HG03342 (cell line): ENCODE measurements at regions not wholly inside any gene's neighbourhood (a gene's known extent, or its start where the extent isn't known, plus 50 kb on each side); places are given as distances from the start of the nearest gene placed in this dataset.
A peak's percentile ranks its signal among the peaks of the same experiment; 100 is the strongest.
"Not testable (repeated sequence)": the region's sequence is repeated elsewhere in the genome, so short reads cannot be mapped to it uniquely, and the experiment has no call there.

Source experiments
- ATAC-seq: cut with Tn5 transposase; IDR thresholded peaks from one replicate; pipeline ENCODE4 v1.9.1; 2021; ENCODE audit warnings: mild to moderate bottlenecking, moderate library complexity; ENCODE audit not compliant: unreplicated experiment

DNA sequence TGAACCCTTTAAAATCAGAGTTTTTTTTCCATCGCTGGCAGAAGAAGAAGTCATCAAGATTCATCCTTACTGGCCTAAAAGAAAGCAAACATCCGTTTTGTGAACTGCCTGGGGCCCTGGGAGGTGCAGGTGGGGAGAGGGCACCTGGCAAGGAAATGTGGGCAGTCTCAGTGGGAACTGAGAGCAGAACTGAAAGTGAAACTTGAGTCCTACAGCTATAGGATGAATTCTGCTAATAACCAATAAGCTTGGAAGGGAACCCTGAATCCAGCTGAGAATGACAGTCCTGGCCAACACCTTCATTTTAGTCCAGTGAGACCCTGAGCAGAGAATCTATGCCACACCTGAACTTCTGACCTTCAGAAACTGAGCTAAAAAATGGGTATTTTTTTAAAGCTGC, 130.1 kb upstream of the ASCC3 start:
- ATAC-seq, result peak; percentile 97

DNA sequence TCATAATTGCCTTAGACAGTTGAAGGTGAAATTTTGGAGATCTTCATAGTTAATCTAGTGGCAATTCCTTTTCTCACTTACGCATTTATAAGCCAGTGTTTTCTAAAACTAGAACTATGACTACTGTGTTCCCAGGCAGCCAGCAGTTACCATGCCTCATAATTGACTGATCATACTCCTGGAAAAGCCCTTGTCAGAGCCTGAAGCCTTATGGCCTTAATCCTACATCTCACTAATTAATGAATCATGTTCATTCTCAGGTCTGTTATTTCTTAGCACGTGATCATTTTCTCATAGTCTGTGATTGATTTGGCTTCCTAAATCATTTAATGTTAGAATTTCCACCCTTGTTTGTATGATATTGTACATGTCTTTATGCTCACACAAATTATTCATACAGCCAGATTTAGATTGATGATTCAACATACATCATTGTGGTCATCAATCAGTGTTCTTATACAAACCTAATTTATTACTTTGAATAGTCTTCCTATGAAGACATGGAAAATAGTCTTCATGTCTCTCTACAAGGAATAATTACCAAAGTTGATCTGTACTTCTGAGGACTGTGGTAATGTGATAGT, 132.6 kb upstream of the ASCC3 start:
- no peak for ATAC-seq

DNA sequence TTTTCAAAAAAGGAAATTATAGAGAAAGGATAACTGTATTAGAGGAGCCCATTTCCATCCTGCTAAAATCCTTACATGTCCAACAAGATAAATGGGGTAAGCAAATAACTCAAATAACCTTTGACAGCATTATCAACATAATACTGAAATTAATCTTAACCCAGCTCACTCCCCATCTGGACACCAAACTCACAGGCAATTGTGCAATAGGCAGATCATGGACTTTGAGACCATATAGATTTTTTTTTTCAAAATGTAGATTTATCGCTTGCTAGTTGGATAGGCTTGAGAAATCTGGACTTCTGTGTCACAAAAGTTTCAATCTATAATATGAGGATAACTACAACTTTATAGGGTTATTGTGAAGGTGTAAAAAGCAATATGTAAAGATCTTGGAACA, 134.4 kb upstream of the ASCC3 start:
- no peak for ATAC-seq

DNA sequence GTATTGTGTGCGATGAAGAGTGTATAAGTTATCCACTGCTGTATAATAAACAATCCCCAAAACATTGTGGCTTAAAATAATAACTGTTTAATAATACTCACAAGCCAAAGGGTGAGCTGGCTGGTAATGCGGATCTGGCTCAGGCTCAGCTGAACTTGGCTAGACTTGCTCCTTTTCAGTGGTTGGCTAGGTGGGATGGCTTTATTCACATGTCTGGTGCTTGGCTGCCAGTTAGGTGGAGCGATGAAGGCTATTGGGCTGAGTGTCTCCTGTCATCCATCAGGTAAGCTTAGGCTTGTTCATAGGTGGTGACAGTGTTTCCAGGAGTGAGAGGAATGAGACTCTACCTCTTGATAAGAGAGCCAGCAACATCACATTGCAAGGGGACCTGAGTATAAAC, 135.0 kb upstream of the ASCC3 start:
- no peak for ATAC-seq

DNA sequence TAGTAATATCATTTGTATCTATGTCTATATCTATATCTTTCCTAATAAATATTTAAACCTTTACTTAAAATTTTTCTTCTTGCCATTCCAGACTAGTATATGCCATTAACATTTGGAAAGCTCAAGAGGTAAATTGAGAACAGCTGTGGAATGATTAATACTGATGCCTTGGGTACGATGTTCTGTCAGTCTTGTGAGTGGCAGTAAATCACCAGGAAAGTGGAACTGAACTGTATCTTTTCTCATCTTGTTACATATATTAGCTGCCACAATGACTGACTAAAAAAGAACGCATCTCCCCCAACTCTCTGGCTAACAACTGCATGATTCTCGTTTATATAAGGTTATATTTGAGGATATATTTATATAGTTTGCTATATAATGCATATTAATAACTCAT, 137.0 kb upstream of the ASCC3 start:
- no peak for ATAC-seq

DNA sequence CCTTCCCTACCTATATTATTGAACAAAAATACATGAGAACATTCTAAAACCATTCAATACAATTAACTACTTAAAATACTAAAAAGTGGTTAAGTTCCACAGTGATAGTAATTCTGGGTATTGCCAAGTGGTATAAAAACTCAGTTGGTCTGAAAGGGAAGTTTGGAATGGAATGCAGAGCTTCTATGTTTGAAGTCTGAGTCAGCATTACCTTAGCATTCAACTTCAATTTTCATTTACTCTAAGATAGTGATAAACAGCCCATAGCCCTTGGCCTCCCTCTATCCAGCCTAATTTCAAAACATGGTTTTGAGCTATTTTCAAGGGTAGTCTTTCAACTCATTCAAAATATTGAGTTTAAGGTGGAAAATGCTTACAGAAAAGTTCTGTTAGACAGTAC, 140.4 kb upstream of the ASCC3 start:
- ATAC-seq, result no peak

DNA sequence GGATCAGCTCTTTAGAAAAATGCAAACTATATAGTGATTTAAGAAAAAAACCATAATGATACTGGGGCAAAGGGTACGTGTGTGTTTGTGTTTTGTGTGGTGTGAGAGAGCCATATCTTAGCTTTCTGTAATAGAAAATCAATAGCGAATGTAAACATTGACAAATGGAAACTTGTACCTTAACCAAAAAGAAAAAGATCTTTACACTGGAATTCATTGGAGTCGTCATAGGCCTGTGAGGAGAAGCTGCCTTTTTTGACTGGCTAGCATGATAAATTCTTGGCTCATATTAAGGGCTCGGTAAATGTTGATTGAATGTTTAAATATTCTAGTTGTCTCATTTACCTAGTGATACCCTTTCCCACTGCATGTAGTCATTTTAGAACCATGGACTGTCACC, 161.8 kb upstream of the ASCC3 start:
- ATAC-seq, result no peak

DNA sequence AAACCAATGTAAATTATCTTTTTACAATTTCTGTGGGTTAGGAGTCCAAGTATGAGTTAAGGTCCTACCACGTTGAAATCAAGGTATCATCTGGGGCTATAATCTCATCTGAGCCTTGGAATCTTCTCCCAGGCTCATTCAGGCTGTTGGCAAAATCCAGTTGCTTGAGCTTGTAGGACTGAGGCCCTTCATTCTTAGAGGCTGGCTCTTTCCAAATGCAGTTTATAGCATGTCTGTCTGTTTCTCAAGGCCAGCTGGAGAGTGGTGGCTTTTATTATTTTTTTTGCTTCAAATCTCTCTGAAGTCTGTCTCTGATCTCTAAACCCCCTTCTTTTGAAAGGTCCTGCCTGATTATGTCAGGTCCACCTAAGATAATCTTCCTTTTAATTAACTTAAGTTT, 177.2 kb upstream of the ASCC3 start:
- ATAC-seq, result no peak

DNA sequence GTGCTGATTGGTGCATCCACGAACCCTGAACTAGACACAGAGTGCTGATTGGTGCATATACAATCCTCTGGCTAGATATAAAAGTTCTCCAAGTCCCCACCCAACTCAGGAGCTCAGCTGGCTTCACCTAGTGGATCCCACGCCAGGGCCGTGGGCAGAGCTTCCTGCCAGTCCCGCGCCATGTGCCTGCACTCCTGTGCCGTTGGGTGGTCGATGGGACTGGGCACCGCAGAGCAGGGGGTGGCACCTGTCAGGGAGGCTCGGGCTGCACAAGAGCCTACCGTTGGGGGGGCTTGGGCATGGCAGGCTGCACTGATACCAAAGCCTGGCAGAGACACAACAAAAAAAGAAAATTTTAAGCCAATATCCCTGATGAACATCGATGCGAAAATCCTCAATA, 185.4 kb upstream of the ASCC3 start:
- no peak for ATAC-seq

DNA sequence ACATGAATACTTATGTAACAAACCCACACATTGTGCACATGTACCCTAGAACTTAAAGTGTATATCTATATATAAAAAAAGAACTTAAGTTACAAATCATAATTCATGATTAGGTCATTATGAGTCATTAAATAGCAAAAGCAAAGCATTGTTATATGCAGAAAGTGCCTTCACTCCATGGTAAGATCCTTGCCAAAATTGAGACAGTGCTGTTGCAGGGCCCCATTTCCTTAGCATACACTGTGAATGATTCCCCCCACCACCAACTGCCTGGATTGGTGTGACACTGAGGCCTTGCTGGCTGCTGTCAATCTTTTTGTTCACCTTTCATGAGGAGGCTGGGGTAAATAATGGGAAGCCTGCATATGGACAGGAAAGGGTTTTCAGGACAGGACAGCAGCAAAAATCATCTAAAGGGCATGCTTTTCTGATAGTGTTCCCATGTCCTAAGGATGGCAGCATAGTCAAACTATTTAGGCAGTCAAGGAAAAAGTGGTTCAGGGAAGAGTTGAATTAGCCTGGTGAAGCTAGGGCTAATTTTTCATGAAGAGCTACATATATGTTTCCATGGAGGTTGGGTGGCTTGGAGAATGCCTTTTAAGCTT, 188.2 kb upstream of the ASCC3 start:
- ATAC-seq, result no peak

DNA sequence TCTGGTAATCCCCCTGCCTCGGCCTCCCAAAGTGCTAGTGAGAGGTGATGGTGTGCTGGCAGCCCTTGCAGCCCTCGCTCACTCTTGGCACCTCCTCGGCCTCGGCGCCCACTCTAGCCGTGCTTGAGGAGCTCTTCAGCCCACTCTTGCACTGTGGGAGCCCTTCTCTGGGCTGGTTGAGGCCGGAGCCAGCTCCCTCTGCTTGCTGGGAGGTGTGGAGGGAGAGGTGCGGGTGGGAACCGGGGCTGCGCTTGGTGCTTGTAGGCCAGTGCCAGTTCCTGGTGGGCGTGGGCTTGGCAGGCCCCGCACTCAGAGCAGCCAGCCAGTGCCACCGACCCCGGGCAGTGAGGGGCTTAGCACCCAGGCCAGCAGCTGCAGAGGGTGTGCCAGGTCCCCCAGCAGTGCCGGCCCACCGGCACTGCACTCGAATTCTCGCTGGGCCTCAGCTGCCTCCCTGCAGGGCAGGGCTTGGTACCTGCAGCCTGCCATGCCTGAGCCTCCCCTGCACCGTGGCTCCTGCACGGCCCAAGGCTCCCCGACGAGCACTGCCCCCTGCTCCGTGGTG, 189.0 kb upstream of the ASCC3 start:
- ATAC-seq, result no peak

DNA sequence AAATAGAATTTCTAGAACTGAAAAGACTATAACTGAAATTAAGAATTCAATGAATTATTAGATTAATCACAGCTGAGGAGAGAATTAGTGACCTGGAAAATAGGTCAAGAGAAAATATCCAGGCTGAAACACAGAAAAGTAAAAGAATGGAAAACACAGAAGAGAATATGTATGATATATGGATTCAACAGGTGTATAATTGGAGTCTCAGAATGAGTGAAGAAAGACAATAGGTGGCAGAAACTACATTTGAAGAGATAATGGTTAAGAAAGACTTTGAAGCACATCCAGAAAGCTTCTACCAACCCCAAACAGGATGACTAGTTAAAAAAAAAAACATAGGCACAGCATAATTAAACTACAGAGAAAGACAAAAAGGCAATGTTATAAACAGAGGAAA, 196.2 kb upstream of the ASCC3 start:
- no peak for ATAC-seq

DNA sequence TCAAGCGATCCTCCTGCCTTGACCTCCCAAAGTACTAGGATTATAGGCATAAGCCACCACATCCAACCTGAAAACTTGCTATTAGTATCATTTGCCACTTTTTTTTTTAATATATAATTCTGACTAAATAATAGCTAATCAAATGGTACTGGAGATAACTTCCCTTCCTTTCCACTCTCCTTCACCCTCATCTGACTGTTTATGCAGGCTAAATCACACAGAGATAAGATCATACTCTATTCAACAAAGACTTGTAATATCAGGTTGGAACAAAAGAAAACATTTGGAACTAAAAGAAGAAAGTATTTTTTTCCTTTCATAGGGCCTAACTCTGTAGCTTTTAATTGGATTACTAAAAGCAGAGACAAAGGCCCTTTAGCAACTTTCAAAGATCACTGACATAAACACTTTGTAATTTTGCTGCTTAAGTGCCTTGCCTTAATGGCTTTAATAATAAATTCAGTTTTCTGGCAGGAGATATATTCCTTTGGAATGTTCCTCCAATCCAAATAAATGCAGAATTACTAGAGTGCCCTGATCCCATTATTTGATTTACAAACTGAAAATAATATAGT, 198.7 kb upstream of the ASCC3 start:
- no peak for ATAC-seq

DNA sequence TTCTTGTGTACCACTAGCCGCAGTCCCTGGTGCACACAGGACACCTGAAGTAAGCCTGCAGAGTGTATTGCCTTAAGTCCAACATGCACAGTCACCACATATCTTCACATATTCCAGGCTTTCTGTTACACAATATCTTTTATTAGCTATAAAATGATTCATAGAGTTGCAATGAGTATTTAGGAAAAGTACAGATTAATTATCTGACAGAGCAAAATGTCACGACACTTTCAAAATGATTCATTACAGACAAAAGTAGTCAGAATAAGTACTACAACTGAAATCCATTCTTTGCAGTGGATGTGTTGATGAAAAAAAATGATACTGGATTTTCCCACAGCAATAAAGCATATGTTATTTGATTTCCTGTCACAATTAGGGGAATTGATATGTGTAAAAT, 199.5 kb upstream of the ASCC3 start:
- no peak for ATAC-seq

DNA sequence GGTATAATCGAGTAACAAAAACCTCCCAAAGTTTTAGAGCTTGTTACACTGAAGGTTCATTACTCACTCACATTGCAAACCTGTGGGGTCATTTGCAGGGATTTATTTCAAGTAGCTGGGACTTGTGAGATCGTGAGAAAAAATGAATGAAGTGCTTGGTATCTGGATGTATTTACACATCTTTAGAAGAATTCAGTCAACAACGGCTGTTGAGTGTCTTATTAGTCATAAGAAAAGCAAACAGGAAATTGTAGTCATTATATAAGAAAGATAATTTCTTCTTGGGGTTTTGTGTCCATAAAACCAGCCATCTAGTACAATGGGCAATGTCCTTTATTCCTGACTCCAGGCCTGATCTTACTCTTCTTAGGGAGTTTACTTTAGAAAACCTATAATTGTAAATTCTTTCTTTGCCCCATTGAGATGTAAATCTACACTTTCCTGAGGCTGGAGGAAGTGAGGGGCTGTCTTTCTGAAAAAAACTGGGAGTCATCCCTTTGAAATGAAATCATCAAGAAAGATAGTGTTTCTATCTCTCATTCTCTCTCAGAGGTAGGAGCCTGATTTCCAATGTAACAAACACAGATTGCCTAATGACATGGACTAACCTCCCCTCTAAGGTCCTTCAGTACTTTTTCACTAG, 202.5 kb upstream of the ASCC3 start:
- no peak for ATAC-seq

DNA sequence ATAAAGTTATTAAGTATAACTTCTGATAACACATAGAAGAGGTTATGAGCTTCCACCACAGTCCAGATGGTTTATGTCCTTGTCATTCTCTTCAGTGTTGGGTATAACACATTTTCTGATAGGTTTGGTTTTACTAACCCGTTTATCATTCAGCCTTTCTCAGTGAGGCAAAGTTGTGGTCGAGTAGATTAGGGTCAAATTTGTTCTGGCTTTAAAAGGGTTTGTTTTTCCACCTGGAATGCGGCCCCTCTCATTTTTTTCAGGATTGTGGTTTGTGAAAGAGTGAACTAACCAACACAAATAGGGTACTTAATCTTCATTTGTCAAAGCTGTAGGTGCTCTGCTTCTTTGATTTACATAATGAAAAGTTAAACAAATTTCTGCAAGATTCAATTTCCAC, 204.2 kb upstream of the ASCC3 start:
- no peak for ATAC-seq

DNA sequence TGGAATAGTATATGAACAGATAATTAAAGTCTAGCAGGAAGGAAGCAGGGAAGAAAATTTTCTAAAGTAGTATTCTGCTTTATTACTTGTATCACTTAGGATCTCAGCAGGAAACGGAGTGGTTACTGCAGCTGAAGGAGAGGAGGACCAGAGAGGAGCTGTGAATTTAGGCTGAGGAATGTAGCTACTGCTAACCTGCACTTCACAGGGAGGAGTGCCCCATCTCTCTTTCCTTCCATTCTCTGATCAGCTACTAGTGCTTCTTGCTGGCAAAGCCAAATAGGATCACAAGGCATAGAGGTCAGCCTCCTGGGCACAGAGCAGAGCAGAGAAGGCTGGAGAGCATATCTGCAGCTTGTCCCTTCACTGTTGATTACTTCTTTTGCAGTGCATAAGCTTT, 205.3 kb upstream of the ASCC3 start:
- no peak for ATAC-seq

DNA sequence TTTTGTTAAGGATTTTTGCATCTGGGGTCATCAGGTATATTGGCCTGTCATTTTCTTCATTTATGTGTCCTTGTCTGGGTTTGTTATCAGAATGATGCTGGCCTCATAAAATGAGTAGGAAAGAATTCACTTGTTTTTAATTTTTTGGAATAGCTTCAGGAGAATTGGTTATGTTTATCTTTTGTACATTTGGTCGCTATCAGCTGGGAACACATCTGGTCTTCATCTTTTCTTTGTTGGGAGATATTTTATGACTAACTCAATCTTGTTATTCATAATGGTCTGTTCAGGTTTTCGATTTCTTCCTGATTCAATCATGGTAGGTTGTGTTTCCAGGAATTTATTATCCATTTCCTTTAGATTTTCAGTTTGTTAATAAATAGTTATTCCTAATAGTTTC, 207.5 kb upstream of the ASCC3 start:
- no peak for ATAC-seq

DNA sequence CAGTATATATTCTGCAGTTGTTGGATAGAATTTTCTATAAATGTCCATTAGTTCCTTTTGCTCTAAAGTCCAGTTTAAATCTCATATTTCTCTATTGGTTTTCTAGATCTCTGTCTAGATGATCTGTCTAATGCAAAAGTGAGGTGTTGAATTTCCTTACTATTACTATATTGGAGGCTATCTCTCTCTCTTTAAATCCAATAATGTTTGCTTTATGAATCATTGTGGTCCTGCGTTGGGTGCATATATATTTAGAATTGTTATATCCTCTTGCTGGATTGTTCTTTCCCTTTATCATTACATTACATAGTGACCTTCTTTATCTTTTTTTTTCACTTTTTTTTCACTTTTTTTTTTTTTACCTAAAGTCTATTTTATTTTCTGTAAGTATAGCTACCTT, 208.5 kb upstream of the ASCC3 start:
- no peak for ATAC-seq

DNA sequence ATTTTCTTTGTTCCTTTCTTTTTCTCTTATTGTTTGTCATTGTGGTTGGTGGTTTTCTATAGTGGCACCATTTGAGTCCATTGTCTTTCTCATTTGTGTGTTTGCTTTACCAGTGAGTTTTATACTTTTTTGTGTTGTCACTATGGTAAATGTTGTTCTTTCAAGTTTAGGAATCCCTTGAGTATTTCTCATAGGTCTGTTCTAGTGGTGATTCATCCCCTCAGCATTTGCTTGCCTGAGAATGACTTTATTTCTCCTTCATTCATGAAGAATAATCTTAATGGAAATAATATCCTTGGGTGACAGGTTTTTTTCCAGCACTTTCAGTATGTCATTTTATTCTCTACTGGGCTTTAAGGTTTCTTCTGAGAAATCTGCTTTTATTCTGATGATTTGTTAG, 209.2 kb upstream of the ASCC3 start:
- ATAC-seq, result no peak

DNA sequence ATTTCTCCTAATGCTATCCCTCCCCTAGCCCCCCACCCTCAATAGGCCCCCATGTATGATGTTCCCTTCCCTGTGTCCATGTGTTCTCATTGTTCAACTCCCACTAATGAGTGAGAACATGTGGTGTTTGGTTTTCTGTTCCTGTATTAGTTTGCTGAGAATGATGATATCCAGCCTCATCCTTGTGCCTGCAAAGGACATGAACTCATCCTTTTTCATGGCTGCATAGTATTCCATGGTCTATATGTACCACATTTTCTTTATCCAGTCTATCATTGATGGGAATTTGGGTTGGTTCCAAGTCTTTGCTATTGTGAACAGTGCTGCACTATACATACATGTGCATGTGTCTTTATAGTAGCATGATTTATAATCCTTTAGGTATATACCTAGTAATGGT, 217.5 kb upstream of the ASCC3 start:
- not testable (repeated sequence) for ATAC-seq

DNA sequence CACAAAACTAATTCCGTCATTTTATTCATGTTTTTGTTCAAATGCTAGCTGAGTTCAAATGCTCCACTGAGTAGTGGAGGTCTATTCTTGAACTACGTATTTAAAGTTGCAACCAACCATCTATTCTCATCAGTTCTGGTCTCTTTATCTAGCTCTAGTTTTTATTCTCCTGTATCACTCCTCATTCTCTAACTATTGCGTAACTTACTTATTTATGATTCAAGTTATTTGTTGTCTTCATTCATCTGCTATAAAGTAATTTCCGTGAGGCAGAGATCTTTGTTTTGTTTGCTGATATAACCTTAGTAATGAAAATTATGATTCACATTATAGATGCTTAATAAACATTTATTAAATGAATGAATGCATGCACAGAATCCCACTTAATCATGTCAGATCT, 221.6 kb upstream of the ASCC3 start:
- ATAC-seq, result no peak
